ENCODE measurements at regions not wholly inside any gene's neighbourhood (a gene's known extent, or its start where the extent isn't known, plus 50 kb on each side); places are given as distances from the start of the nearest gene placed in this dataset.

GRCh38 chr2:217491271-217491670, 511.5 kb downstream of the TNS1 start:
- TF ChIP-seq, protein P1, sequence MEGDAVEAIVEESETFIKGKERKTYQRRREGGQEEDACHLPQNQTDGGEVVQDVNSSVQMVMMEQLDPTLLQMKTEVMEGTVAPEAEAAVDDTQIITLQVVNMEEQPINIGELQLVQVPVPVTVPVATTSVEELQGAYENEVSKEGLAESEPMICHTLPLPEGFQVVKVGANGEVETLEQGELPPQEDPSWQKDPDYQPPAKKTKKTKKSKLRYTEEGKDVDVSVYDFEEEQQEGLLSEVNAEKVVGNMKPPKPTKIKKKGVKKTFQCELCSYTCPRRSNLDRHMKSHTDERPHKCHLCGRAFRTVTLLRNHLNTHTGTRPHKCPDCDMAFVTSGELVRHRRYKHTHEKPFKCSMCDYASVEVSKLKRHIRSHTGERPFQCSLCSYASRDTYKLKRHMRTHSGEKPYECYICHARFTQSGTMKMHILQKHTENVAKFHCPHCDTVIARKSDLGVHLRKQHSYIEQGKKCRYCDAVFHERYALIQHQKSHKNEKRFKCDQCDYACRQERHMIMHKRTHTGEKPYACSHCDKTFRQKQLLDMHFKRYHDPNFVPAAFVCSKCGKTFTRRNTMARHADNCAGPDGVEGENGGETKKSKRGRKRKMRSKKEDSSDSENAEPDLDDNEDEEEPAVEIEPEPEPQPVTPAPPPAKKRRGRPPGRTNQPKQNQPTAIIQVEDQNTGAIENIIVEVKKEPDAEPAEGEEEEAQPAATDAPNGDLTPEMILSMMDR (IDR thresholded peaks at IDR 0.05): no peak
- TF ChIP-seq POLR2A (IDR thresholded peaks at IDR 0.05): no peak
